Fibroblast of upper back skin (primary cell): ENCODE measurements at regions not wholly inside any gene's neighbourhood (a gene's known extent, or its start where the extent isn't known, plus 50 kb on each side); places are given as distances from the start of the nearest gene placed in this dataset.

Experiments
- DNase-seq: peaks from one replicate; pipeline ENCODE4 v3.0.0-alpha.2; 2013

GRCh38 chr2:12177455-12178288 lies 431.2 kb downstream of the LPIN1 start:
- DNase-seq, result peak; percentile 34

- DNase-seq, result no peak
Measured at GRCh38 chr2:12178289-12179080, 432.1 kb downstream of the LPIN1 start.

- DNase-seq, result peak; percentile 21
Measured at GRCh38 chr2:12180031-12180430, 433.6 kb downstream of the LPIN1 start.

GRCh38 chr2:12183032-12183645 lies 436.7 kb downstream of the LPIN1 start:
- no peak for DNase-seq

- no peak for DNase-seq
Measured at GRCh38 chr2:12192762-12193161, 446.3 kb downstream of the LPIN1 start.

- DNase-seq, result no peak
Measured at GRCh38 chr2:12194968-12195367, 448.5 kb downstream of the LPIN1 start.

- DNase-seq, result no peak
Measured at GRCh38 chr2:12196495-12196894, 450.1 kb downstream of the LPIN1 start.

- DNase-seq, result no peak
Measured at GRCh38 chr2:12197133-12197532, 450.7 kb downstream of the LPIN1 start.

GRCh38 chr2:12199491-12200211 lies 453.2 kb downstream of the LPIN1 start:
- DNase-seq, result no peak

- no peak for DNase-seq
Measured at GRCh38 chr2:12201369-12201768, 454.9 kb downstream of the LPIN1 start.

- DNase-seq, result peak; percentile 60
Measured at GRCh38 chr2:12202313-12203075, 456.1 kb downstream of the LPIN1 start.

GRCh38 chr2:12203528-12203927 lies 457.1 kb downstream of the LPIN1 start:
- DNase-seq, result no peak

- DNase-seq, result no peak
Measured at GRCh38 chr2:12205086-12205485, 458.7 kb downstream of the LPIN1 start.

- DNase-seq, result peak; percentile 18
Measured at GRCh38 chr2:12207491-12207890, 461.1 kb downstream of the LPIN1 start.

- DNase-seq, result no peak
Measured at GRCh38 chr2:12210016-12210933, 463.8 kb downstream of the LPIN1 start.

- no peak for DNase-seq
Measured at GRCh38 chr2:12211326-12212175, 465.1 kb downstream of the LPIN1 start.

GRCh38 chr2:12212841-12213597 lies 466.6 kb downstream of the LPIN1 start:
- no peak for DNase-seq

- no peak for DNase-seq
Measured at GRCh38 chr2:12217175-12217574, 470.7 kb downstream of the LPIN1 start.

GRCh38 chr2:12219761-12220160 lies 473.3 kb downstream of the LPIN1 start:
- DNase-seq, result no peak
